Fibroblast of lung (primary cell): ENCODE measurements at regions not wholly inside any gene's neighbourhood (a gene's known extent, or its start where the extent isn't known, plus 50 kb on each side); places are given as distances from the start of the nearest gene placed in this dataset.

Source experiments
- CTCF ChIP-seq, 2 donors: IDR thresholded peaks in 1 of 2; conservative IDR thresholded peaks in 1 of 2; 1 replicate in 1 of 2; 2 replicates in 1 of 2; pipeline ENCODE4 v1.5.1; 2011 to 2012; ENCODE audit warnings: low read length in 2 of 2, control low read depth in 1 of 2, inconsistent platforms in 1 of 2, low read depth in 1 of 2, mild to moderate bottlenecking in 1 of 2
- EZH2 ChIP-seq: IDR thresholded peaks from 2 replicates; pipeline ENCODE4 v1.5.1; 2012; ENCODE audit warnings: low read length, control low read depth, mild to moderate bottlenecking; ENCODE audit errors: missing control alignments

GRCh38 chr18:37986665-37987064, 421.1 kb upstream of the CELF4 start:
- no peak for TF ChIP-seq CTCF (conservative IDR thresholded peaks at IDR 0.05 in 1 of 2, IDR thresholded peaks at IDR 0.05 in 1 of 2; ENCODE audit: low read depth in 1 of 2, low read length in 2 of 2)
- TF ChIP-seq EZH2: no peak
